Ishikawa (cell line): ENCODE measurements at regions not wholly inside any gene's neighbourhood (a gene's known extent, or its start where the extent isn't known, plus 50 kb on each side); places are given as distances from the start of the nearest gene placed in this dataset.

Source experiments
- CEBPB ChIP-seq: IDR thresholded peaks from 2 replicates; pipeline ENCODE4 v1.6.1; 2012
- CREB1 ChIP-seq: IDR thresholded peaks from 2 replicates; pipeline ENCODE4 v1.6.1; 2012; ENCODE audit warnings: low read depth
- EGR1 ChIP-seq: IDR thresholded peaks from 2 replicates; pipeline ENCODE4 v1.6.1; 2012
- EP300 ChIP-seq: IDR thresholded peaks from 2 replicates; pipeline ENCODE4 v1.6.1; 2012; ENCODE audit warnings: borderline replicate concordance
- FOXM1 ChIP-seq: IDR thresholded peaks from 2 replicates; pipeline ENCODE4 v1.6.1; 2012; ENCODE audit warnings: low read depth, borderline replicate concordance
- MAX ChIP-seq: IDR thresholded peaks from 2 replicates; pipeline ENCODE4 v1.6.1; 2012
- NFIC ChIP-seq: IDR thresholded peaks from 2 replicates; pipeline ENCODE4 v1.6.1; 2012
- RAD21 ChIP-seq: IDR thresholded peaks from 2 replicates; pipeline ENCODE4 v1.6.1; 2012; ENCODE audit warnings: low read depth
- REST ChIP-seq: IDR thresholded peaks from 2 replicates; pipeline ENCODE4 v1.6.1; 2012; ENCODE audit warnings: low read depth, mild to moderate bottlenecking
- TAF1 ChIP-seq: IDR thresholded peaks from 2 replicates; pipeline ENCODE4 v1.6.1; 2012; ENCODE audit warnings: low read depth, mild to moderate bottlenecking
- TCF12 ChIP-seq: IDR thresholded peaks from 2 replicates; pipeline ENCODE4 v1.6.1; 2012; ENCODE audit warnings: low read depth
- TEAD4 ChIP-seq: IDR thresholded peaks from 2 replicates; pipeline ENCODE4 v1.6.1; 2012
- USF1 ChIP-seq: IDR thresholded peaks from 2 replicates; pipeline ENCODE4 v1.6.1; 2012
- YY1 ChIP-seq: IDR thresholded peaks from 2 replicates; pipeline ENCODE4 v1.6.1; 2012; ENCODE audit warnings: low read depth
- ZBTB7A ChIP-seq: IDR thresholded peaks from 2 replicates; pipeline ENCODE4 v1.6.1; 2012; ENCODE audit warnings: low read depth

GRCh38 chr14:43232261-43232660 lies 1274.8 kb downstream of the FSCB start:
- TF ChIP-seq REST, result no peak
- TF ChIP-seq USF1, result no peak
- TF ChIP-seq YY1, result no peak
- TF ChIP-seq TEAD4, result no peak
- no peak for TF ChIP-seq CREB1
- TF ChIP-seq CEBPB, result no peak

GRCh38 chr14:43215524-43215923 lies 1291.6 kb downstream of the FSCB start:
- no peak for TF ChIP-seq CREB1
- TF ChIP-seq FOXM1, result no peak
- no peak for TF ChIP-seq USF1
- no peak for TF ChIP-seq TCF12
- TF ChIP-seq REST, result no peak
- no peak for TF ChIP-seq EP300
- TF ChIP-seq ZBTB7A, result no peak
- no peak for TF ChIP-seq TAF1
- TF ChIP-seq TEAD4, result no peak
- TF ChIP-seq EGR1, result no peak
- no peak for TF ChIP-seq NFIC
- no peak for TF ChIP-seq CEBPB
- no peak for TF ChIP-seq RAD21
- TF ChIP-seq YY1, result no peak
- TF ChIP-seq MAX, result no peak

GRCh38 chr14:43207189-43207588 lies 1299.9 kb downstream of the FSCB start:
- TF ChIP-seq EP300 (no peak), NFIC (no peak), ZBTB7A (no peak), TAF1 (no peak), FOXM1 (no peak), USF1 (no peak), RAD21 (no peak), TCF12 (no peak), EGR1 (no peak), CEBPB (no peak), CREB1 (no peak), REST (no peak), MAX (no peak), TEAD4 (no peak), YY1 (no peak)

- TF ChIP-seq USF1 (no peak), YY1 (no peak), RAD21 (no peak), TAF1 (no peak), EP300 (no peak), MAX (no peak), ZBTB7A (no peak), TCF12 (no peak), REST (no peak), NFIC (no peak), FOXM1 (no peak), CEBPB (no peak), CREB1 (no peak), EGR1 (no peak), TEAD4 (no peak)
These were observed 1302.3 kb downstream of the FSCB start for GRCh38 chr14:43204816-43205215.
